ENCODE measurements at regions not wholly inside any gene's neighbourhood (a gene's known extent, or its start where the extent isn't known, plus 50 kb on each side); places are given as distances from the start of the nearest gene placed in this dataset.
A peak's percentile ranks its signal among the peaks of the same experiment; 100 is the strongest.

GRCh38 chr5:153130296-153130695, 360.2 kb upstream of the GRIA1 start:
- H3K4me3 ChIP-seq (ENCODE audit: insufficient read depth, low read depth, low read length), result no peak overlapping the region
- no peaks in the 10 kb centered on the region for H3K27me3 ChIP-seq (ENCODE audit: control insufficient read depth, insufficient read depth, low read length)
- no peak for DNase-seq
- no peaks in the 10 kb centered on the region for H3K36me3 ChIP-seq (replicated peaks; ENCODE audit: control insufficient read depth, insufficient read depth, low read length)

GRCh38 chr5:153135411-153135810, 355.1 kb upstream of the GRIA1 start:
- no peaks in the 10 kb centered on the region for H3K36me3 ChIP-seq (replicated peaks; ENCODE audit: control insufficient read depth, insufficient read depth, low read length)
- DNase-seq, result no peak
- no peaks in the 10 kb centered on the region for H3K27me3 ChIP-seq (ENCODE audit: control insufficient read depth, insufficient read depth, low read length)
- H3K4me3 ChIP-seq (ENCODE audit: insufficient read depth, low read depth, low read length), result no peak overlapping the region

GRCh38 chr5:153136910-153137614, 353.4 kb upstream of the GRIA1 start:
- Histone ChIP-seq H3K27me3 (ENCODE audit: control insufficient read depth, insufficient read depth, low read length) (no peaks in the 10 kb centered on the region), H3K4me3 (ENCODE audit: insufficient read depth, low read depth, low read length) (no peak overlapping the region), H3K36me3 (replicated peaks; ENCODE audit: control insufficient read depth, insufficient read depth, low read length) (no peaks in the 10 kb centered on the region)
- DNase-seq, result no peak

- H3K36me3 ChIP-seq (replicated peaks; ENCODE audit: control insufficient read depth, insufficient read depth, low read length), result no peaks in the 10 kb centered on the region
- peak; percentile 37 for DNase-seq
- H3K4me3 ChIP-seq (ENCODE audit: insufficient read depth, low read depth, low read length), result no peak overlapping the region
- H3K27me3 ChIP-seq (ENCODE audit: control insufficient read depth, insufficient read depth, low read length), result no peaks in the 10 kb centered on the region
Measured at GRCh38 chr5:153147891-153148623, 342.4 kb upstream of the GRIA1 start.

- Histone ChIP-seq H3K27me3 (ENCODE audit: control insufficient read depth, insufficient read depth, low read length) (no peaks in the 10 kb centered on the region), H3K4me3 (ENCODE audit: insufficient read depth, low read depth, low read length) (no peak overlapping the region), H3K36me3 (replicated peaks; ENCODE audit: control insufficient read depth, insufficient read depth, low read length) (no peaks in the 10 kb centered on the region)
- no peak for DNase-seq
Measured at GRCh38 chr5:153148624-153148976, 341.9 kb upstream of the GRIA1 start.

- no peak for DNase-seq
- H3K36me3 ChIP-seq (replicated peaks; ENCODE audit: control insufficient read depth, insufficient read depth, low read length), result no peaks in the 10 kb centered on the region
- no peak overlapping the region for H3K4me3 ChIP-seq (ENCODE audit: insufficient read depth, low read depth, low read length)
- no peaks in the 10 kb centered on the region for H3K27me3 ChIP-seq (ENCODE audit: control insufficient read depth, insufficient read depth, low read length)
Measured at GRCh38 chr5:153151558-153151957, 338.9 kb upstream of the GRIA1 start.

GRCh38 chr5:153153086-153153485, 337.4 kb upstream of the GRIA1 start:
- no peak for DNase-seq
- Histone ChIP-seq H3K27me3 (ENCODE audit: control insufficient read depth, insufficient read depth, low read length) (no peaks in the 10 kb centered on the region), H3K4me3 (ENCODE audit: insufficient read depth, low read depth, low read length) (no peak overlapping the region), H3K36me3 (replicated peaks; ENCODE audit: control insufficient read depth, insufficient read depth, low read length) (no peaks in the 10 kb centered on the region)

GRCh38 chr5:153157156-153157555, 333.3 kb upstream of the GRIA1 start:
- no peak overlapping the region for H3K4me3 ChIP-seq (ENCODE audit: insufficient read depth, low read depth, low read length)
- H3K36me3 ChIP-seq (replicated peaks; ENCODE audit: control insufficient read depth, insufficient read depth, low read length), result no peaks in the 10 kb centered on the region
- DNase-seq, result no peak
- no peaks in the 10 kb centered on the region for H3K27me3 ChIP-seq (ENCODE audit: control insufficient read depth, insufficient read depth, low read length)

GRCh38 chr5:153158608-153159007, 331.9 kb upstream of the GRIA1 start:
- Histone ChIP-seq H3K4me3 (ENCODE audit: insufficient read depth, low read depth, low read length) (no peak overlapping the region), H3K36me3 (replicated peaks; ENCODE audit: control insufficient read depth, insufficient read depth, low read length) (no peaks in the 10 kb centered on the region), H3K27me3 (ENCODE audit: control insufficient read depth, insufficient read depth, low read length) (no peaks in the 10 kb centered on the region)
- peak; percentile 2 for DNase-seq

- Histone ChIP-seq H3K4me3 (ENCODE audit: insufficient read depth, low read depth, low read length) (no peak overlapping the region), H3K36me3 (replicated peaks; ENCODE audit: control insufficient read depth, insufficient read depth, low read length) (no peaks in the 10 kb centered on the region), H3K27me3 (ENCODE audit: control insufficient read depth, insufficient read depth, low read length) (no peaks in the 10 kb centered on the region)
- no peak for DNase-seq
Measured at GRCh38 chr5:153159616-153160015, 330.9 kb upstream of the GRIA1 start.

GRCh38 chr5:153168241-153168640, 322.2 kb upstream of the GRIA1 start:
- no peak overlapping the region for H3K4me3 ChIP-seq (ENCODE audit: insufficient read depth, low read depth, low read length)
- H3K27me3 ChIP-seq (ENCODE audit: control insufficient read depth, insufficient read depth, low read length), result no peaks in the 10 kb centered on the region
- DNase-seq, result no peak
- H3K36me3 ChIP-seq (replicated peaks; ENCODE audit: control insufficient read depth, insufficient read depth, low read length), result no peaks in the 10 kb centered on the region

- H3K36me3 ChIP-seq (replicated peaks; ENCODE audit: control insufficient read depth, insufficient read depth, low read length), result no peaks in the 10 kb centered on the region
- H3K27me3 ChIP-seq (ENCODE audit: control insufficient read depth, insufficient read depth, low read length), result no peaks in the 10 kb centered on the region
- H3K4me3 ChIP-seq (ENCODE audit: insufficient read depth, low read depth, low read length), result no peak overlapping the region
- no peak for DNase-seq
Measured at GRCh38 chr5:153187503-153187902, 303.0 kb upstream of the GRIA1 start.

- Histone ChIP-seq H3K36me3 (replicated peaks; ENCODE audit: control insufficient read depth, insufficient read depth, low read length) (no peaks in the 10 kb centered on the region), H3K27me3 (ENCODE audit: control insufficient read depth, insufficient read depth, low read length) (no peaks in the 10 kb centered on the region), H3K4me3 (ENCODE audit: insufficient read depth, low read depth, low read length) (no peak overlapping the region)
- DNase-seq, result no peak
Measured at GRCh38 chr5:153206361-153206760, 284.1 kb upstream of the GRIA1 start.

- Histone ChIP-seq H3K4me3 (ENCODE audit: insufficient read depth, low read depth, low read length) (no peak overlapping the region), H3K36me3 (replicated peaks; ENCODE audit: control insufficient read depth, insufficient read depth, low read length) (no peaks in the 10 kb centered on the region), H3K27me3 (ENCODE audit: control insufficient read depth, insufficient read depth, low read length) (no peaks in the 10 kb centered on the region)
- no peak for DNase-seq
Measured at GRCh38 chr5:153209016-153209415, 281.5 kb upstream of the GRIA1 start.

- H3K27me3 ChIP-seq (ENCODE audit: control insufficient read depth, insufficient read depth, low read length), result no peaks in the 10 kb centered on the region
- DNase-seq, result no peak
Measured at GRCh38 chr5:153209687-153210086, 280.8 kb upstream of the GRIA1 start.

More at GRCh38 chr5:153209687-153210086, 280.8 kb upstream of the GRIA1 start:
- no peaks in the 10 kb centered on the region for H3K36me3 ChIP-seq (replicated peaks; ENCODE audit: control insufficient read depth, insufficient read depth, low read length)
- H3K4me3 ChIP-seq (ENCODE audit: insufficient read depth, low read depth, low read length), result no peak overlapping the region

All from H7 (cell line).